ENCODE measurements at regions not wholly inside any gene's neighbourhood (a gene's known extent, or its start where the extent isn't known, plus 50 kb on each side); places are given as distances from the start of the nearest gene placed in this dataset.
"Not testable (repeated sequence)": the region's sequence is repeated elsewhere in the genome, so short reads cannot be mapped to it uniquely, and the experiment has no call there.

DNA sequence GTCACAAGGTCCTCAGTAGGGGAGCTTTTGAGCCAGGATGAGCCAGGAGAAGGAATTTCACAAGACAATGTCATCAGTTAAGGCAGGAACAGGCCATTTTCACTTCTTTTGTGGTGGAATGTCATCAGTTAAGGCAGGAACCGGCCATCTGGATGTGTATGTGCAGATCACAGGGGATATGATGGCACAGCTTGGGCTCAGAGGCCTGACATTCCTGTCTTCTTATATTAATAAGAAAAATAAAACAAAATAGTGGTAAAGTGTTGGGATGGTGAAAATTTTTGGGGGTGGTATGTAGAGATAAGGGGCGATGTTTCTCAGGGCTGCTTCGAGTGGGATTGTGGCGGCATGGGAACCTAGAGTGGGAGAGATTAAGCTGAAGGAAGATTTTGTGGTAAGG lies 484.5 kb upstream of the SLITRK5 start:
- H3K4me1 Mint-ChIP-seq (ENCODE audit: low read depth); intact Hi-C loops (cut with micrococcal nuclease); POLR2A ChIA-PET; CTCF ChIA-PET; H3K4me3 Mint-ChIP-seq; H3K36me3 Mint-ChIP-seq; DNase-seq; H3K27me3 Mint-ChIP-seq; H3K27ac Mint-ChIP-seq: not testable (repeated sequence)
- peaks cover 13% of the 10 kb centered on the region for H3K9me3 Mint-ChIP-seq

DNA sequence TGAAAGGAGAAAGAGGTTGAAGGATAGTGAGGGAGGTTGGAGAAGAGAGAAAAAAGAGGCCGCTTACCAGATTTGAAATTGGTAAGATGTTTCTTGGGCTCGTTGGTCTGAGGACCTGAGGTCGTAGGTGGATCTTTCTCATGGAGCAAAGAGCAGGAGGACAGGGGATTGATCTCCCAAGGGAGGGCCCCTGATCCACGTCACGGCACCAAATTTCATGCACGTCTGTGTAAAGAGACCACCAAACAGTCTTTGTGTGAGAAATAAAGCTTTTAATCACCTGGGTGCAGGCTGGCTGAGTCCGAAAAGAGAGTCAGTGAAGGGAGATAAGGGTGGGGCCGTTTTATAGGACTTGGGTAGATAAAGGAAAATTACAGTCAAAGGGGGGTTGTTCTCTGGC lies 479.7 kb upstream of the SLITRK5 start:
- H3K36me3 Mint-ChIP-seq; intact Hi-C loops (cut with micrococcal nuclease); CTCF ChIA-PET; H3K4me3 Mint-ChIP-seq; DNase-seq; POLR2A ChIA-PET; H3K4me1 Mint-ChIP-seq (ENCODE audit: low read depth); H3K27me3 Mint-ChIP-seq; H3K27ac Mint-ChIP-seq: not testable (repeated sequence)
- peaks cover 12% of the 10 kb centered on the region for H3K9me3 Mint-ChIP-seq

DNA sequence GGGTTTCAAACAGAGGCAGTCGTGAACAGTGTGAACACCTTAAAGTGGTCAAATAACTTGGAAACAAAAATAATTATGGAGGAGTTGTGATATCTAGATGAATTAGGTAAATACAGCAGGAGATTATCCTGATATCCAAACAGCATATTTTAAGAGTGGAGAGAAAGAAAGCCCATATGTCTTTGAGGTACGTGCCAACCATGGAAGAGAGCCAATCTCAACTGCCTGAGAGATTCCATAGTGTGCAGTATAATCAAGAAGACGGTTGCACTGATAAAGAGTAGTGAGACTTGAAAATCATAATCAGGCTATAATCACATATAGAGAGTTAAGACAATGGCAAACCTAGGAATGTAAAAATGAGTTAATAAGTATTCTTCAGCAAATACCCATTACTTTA lies 472.8 kb upstream of the SLITRK5 start:
- CTCF ChIA-PET, result no interaction called here
- DNase-seq, result no peak
- H3K4me1 Mint-ChIP-seq (ENCODE audit: low read depth), result no peaks in the 10 kb centered on the region
- no peak overlapping the region for H3K4me3 Mint-ChIP-seq
- intact Hi-C loops (cut with micrococcal nuclease), result no loop called here
- no peak overlapping the region for H3K27ac Mint-ChIP-seq
- H3K27me3 Mint-ChIP-seq, result no peaks in the 10 kb centered on the region
- H3K9me3 Mint-ChIP-seq, result peaks cover 1% of the 10 kb centered on the region
- POLR2A ChIA-PET, result no interaction called here
- H3K36me3 Mint-ChIP-seq, result no peaks in the 10 kb centered on the region

DNA sequence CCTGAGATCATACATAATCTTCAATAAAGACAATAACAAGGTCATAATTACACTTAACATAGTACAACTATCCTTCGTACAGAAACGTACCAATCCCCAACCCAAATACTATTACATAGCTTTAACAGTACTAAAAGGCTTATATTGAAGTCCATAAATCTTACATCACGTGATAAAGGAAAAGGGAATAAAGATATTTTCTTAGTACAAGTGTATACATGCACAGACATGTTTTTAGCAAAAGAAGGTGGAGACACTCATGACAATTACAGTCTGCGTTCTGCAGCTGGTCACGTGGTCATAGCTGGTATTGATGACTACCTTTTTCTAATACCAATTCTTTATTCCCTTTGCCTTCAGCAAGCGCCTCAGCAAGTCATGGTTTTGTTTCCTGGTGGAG lies 464.5 kb upstream of the SLITRK5 start:
- Mint-ChIP-seq H3K9me3 (peaks cover 8% of the 10 kb centered on the region), H3K4me3 (no peak overlapping the region), H3K27ac (no peak overlapping the region), H3K4me1 (ENCODE audit: low read depth) (no peaks in the 10 kb centered on the region), H3K27me3 (no peaks in the 10 kb centered on the region), H3K36me3 (no peaks in the 10 kb centered on the region)
- ChIA-PET POLR2A (no interaction called here), CTCF (no interaction called here)
- DNase-seq, result no peak
- intact Hi-C loops (cut with micrococcal nuclease), result no loop called here

DNA sequence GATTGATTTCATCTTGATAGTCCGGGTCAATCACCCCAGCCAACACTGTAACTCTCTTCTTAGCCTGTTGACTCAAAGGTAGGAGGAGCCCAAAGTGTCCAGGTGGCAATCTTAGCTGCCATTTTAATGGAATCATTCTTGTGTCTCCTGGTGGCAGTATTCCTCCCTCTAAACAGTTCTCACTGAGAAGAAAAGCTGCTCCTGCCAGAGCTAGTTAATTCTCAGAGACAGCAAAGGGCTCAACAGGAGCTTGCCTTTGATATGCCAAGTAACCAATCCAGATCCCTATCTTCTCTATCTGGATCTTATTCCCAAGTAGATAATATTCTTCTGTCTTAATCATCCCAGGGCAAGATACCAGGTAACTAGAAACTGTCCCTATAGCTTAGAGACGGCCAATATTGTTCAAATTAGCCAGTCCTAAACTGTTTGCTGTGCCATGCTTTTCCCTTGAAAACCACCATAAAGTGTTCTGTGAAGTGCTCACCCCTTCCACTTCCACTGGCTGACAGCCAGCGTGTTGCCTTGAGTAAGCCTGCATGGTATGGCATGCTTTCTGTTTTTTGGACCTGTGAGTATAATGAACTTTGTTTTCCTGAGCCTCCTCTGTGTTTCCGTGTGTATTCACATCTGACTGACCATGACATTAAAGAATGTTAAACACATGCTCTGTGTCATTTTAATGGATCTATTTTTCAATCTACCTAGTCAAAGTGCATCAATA lies 463.7 kb upstream of the SLITRK5 start:
- Mint-ChIP-seq H3K36me3 (no peaks in the 10 kb centered on the region), H3K4me3 (no peak overlapping the region), H3K27me3 (no peaks in the 10 kb centered on the region), H3K9me3 (peaks cover 9% of the 10 kb centered on the region), H3K27ac (no peak overlapping the region), H3K4me1 (ENCODE audit: low read depth) (no peaks in the 10 kb centered on the region)
- CTCF ChIA-PET, result no interaction called here
- DNase-seq, result no peak
- intact Hi-C loops (cut with micrococcal nuclease), result no loop called here
- POLR2A ChIA-PET, result no interaction called here

DNA sequence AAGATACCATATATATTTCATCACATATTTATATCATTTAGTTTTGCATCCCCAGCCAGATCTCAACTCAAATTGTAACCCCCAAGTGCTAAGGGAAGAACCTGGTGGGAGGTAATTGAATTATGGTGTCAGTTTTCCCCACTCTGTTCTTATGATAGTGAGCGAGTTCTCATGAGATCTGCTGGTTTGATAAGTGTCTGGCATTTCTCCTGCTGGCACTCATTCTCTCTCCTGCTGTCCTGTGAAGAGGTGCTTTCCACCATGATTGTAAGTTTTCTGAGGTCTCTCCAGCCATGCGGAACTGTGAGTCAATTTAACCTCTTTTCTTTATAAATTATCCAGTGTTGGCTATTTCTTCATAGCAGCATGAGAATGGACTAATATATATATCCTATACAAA lies 462.5 kb upstream of the SLITRK5 start:
- intact Hi-C loops (cut with micrococcal nuclease), result no loop called here
- Mint-ChIP-seq H3K36me3 (no peaks in the 10 kb centered on the region), H3K4me1 (ENCODE audit: low read depth) (no peaks in the 10 kb centered on the region), H3K9me3 (peaks cover 9% of the 10 kb centered on the region), H3K27ac (no peak overlapping the region), H3K4me3 (no peak overlapping the region), H3K27me3 (no peaks in the 10 kb centered on the region)
- no peak for DNase-seq
- POLR2A ChIA-PET, result no interaction called here
- CTCF ChIA-PET, result no interaction called here

DNA sequence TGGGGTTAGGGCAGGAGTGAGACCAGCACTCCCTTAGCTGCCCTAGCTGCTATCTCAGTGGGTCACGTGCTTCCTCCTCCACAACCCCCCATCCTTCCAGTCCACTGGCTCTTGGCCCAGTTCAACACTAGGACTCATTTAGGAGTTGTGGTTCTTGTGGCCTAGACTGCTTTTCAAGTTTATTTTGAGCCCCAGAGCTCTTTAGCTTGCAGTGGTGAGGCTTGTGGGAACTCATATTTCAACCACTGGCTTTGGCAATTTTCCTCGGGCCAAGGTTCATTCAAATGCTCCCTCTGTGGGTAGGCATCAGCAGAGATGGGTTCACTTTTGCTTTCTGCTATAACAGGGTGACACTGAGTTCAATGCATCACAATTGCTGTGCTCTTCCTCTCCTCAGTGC lies 436.2 kb upstream of the SLITRK5 start:
- intact Hi-C loops (cut with micrococcal nuclease), result no loop called here
- peaks cover 3% of the 10 kb centered on the region for H3K36me3 Mint-ChIP-seq
- no peak overlapping the region for H3K27ac Mint-ChIP-seq
- H3K9me3 Mint-ChIP-seq, result peaks cover 11% of the 10 kb centered on the region
- no peak for DNase-seq
- POLR2A ChIA-PET, result no interaction called here
- no peaks in the 10 kb centered on the region for H3K27me3 Mint-ChIP-seq
- no peak overlapping the region for H3K4me3 Mint-ChIP-seq
- CTCF ChIA-PET, result no interaction called here
- no peaks in the 10 kb centered on the region for H3K4me1 Mint-ChIP-seq (ENCODE audit: low read depth)

DNA sequence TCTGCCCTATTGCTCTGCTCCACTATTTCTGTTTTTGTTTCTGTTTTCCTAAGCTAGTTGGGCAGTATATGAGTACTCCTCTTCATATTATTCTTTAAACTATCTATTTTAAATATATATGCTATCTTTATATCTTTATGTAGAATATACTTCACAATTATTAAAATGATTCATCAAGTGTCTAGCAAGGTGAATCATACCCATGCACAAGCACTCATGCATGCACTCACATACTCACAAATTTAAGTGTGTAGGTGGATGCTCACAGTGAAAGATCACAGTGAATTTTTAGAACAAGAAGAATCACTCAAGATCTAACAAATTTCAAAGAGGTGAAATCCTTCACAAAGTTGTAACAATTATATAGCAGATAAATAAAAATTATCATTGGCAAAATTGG lies 435.6 kb upstream of the SLITRK5 start:
- POLR2A ChIA-PET, result no interaction called here
- CTCF ChIA-PET, result no interaction called here
- DNase-seq, result no peak
- H3K9me3 Mint-ChIP-seq, result peaks cover 10% of the 10 kb centered on the region
- peaks cover 3% of the 10 kb centered on the region for H3K36me3 Mint-ChIP-seq
- intact Hi-C loops (cut with micrococcal nuclease), result no loop called here
- no peaks in the 10 kb centered on the region for H3K27me3 Mint-ChIP-seq
- no peak overlapping the region for H3K27ac Mint-ChIP-seq
- H3K4me1 Mint-ChIP-seq (ENCODE audit: low read depth), result no peaks in the 10 kb centered on the region
- no peak overlapping the region for H3K4me3 Mint-ChIP-seq

DNA sequence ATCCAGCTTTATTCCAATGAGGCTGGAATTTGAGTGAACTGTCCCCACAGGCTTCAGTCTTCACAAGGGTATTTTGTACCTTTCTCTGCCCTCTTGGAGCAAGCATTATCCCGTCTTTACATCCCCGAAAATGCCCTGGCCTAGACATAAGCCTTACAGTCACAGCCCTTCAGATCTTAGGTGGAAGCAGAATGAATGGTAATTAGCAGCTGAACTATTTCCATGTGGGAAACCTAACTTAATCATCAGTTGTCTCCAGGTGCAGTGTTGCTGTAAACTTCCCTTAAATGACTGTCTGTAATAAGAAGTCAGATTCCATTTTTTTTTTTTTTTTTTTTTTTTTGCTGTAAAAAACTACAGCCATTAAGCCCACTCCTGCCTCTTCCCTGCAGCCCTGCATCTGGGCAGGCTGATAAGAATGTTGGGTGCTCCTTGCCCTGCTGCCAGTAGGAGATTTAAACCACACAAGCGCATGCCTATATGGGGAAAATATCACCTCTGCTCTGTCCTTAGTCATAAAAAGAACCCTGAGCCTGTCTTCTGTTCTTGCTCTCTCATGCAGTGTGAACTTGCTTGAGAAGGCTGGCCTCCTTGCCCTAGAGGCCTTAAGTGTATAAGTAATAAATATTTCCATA lies 426.8 kb upstream of the SLITRK5 start:
- no peaks in the 10 kb centered on the region for H3K27me3 Mint-ChIP-seq
- no peak overlapping the region for H3K27ac Mint-ChIP-seq
- intact Hi-C loops (cut with micrococcal nuclease), result no loop called here
- CTCF ChIA-PET, result no interaction called here
- H3K4me1 Mint-ChIP-seq (ENCODE audit: low read depth), result no peaks in the 10 kb centered on the region
- peaks cover 8% of the 10 kb centered on the region for H3K9me3 Mint-ChIP-seq
- no peak for DNase-seq
- POLR2A ChIA-PET, result no interaction called here
- no peak overlapping the region for H3K4me3 Mint-ChIP-seq
- H3K36me3 Mint-ChIP-seq, result no peaks in the 10 kb centered on the region

DNA sequence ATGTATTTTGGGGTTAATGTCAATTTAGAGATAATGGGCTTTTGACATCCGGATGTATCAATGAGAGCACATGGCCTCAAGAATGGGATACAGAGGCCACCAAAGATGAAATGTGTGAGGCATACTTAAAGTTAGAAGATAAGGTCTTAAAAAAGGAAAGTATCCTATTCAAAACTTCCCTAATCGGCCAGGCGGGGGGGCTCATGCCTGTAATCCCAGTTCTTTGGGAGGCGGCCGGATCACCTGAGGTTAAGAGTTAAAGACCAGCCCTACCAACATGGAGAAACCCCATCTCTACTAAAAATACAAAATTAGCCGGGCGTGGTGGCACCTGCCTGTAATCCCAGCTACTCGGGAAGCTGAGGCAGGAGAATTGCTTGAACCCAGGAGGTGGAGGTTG lies 421.3 kb upstream of the SLITRK5 start:
- intact Hi-C loops (cut with micrococcal nuclease); H3K4me3 Mint-ChIP-seq; H3K27ac Mint-ChIP-seq; CTCF ChIA-PET; POLR2A ChIA-PET; H3K36me3 Mint-ChIP-seq; H3K27me3 Mint-ChIP-seq; H3K9me3 Mint-ChIP-seq; DNase-seq; H3K4me1 Mint-ChIP-seq (ENCODE audit: low read depth): not testable (repeated sequence)

DNA sequence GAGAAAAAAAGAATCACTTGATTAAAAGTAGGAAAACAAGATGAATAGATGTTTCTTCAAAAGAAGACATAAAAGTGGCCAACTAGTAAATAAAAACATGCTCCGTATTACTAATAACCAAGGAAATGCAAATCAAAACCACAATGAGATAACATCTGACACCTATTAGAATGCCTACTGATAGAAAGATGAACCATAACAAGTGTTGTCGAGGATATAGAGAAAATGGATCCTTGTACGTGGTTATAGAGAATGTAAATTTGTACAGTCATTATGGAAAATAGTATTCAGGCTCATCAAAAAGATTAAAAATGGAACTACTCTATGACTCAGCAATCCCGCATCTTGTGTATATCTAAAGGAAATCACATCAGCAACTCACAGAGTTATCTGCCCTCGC lies 415.8 kb upstream of the SLITRK5 start:
- Mint-ChIP-seq H3K9me3 (peaks cover 10% of the 10 kb centered on the region), H3K27me3 (no peaks in the 10 kb centered on the region), H3K36me3 (no peaks in the 10 kb centered on the region), H3K4me3 (no peak overlapping the region), H3K27ac (no peak overlapping the region), H3K4me1 (ENCODE audit: low read depth) (no peaks in the 10 kb centered on the region)
- DNase-seq, result no peak
- ChIA-PET POLR2A (no interaction called here), CTCF (no interaction called here)
- intact Hi-C loops (cut with micrococcal nuclease), result no loop called here

DNA sequence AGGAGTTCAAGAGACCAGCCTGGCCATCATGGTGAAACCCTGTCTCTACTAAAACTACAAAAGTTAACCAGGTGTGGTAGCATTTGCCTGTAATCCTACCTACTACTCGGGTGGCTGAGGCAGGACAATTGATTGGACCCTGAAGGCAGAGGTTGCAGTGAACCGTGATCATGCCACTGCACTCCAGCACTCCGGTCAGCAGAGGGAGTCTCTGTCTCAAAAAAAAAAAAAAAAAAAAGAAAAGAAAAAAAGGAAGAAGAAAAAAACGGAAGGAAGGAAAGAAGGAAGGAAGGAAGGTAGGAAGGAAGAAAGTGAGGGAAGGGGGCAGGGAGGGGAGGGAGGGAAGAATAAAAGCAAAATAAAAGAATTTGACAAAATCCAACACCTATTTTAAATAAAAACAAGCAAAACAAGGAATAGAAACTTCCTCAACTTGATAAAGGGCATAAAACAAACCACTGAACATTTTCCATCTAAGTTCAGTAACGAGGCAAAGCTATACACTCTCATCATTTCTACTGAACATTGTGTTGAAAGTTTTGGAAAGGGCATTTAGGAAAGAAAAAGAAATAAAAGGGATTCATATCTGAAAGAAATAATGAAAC lies 411.6 kb upstream of the SLITRK5 start:
- no peaks in the 10 kb centered on the region for H3K27me3 Mint-ChIP-seq
- no peaks in the 10 kb centered on the region for H3K36me3 Mint-ChIP-seq
- CTCF ChIA-PET, result no interaction called here
- intact Hi-C loops (cut with micrococcal nuclease), result no loop called here
- no peaks in the 10 kb centered on the region for H3K4me1 Mint-ChIP-seq (ENCODE audit: low read depth)
- no peak for DNase-seq
- peaks cover 10% of the 10 kb centered on the region for H3K9me3 Mint-ChIP-seq
- POLR2A ChIA-PET, result no interaction called here
- H3K27ac Mint-ChIP-seq, result no peak overlapping the region
- no peak overlapping the region for H3K4me3 Mint-ChIP-seq

DNA sequence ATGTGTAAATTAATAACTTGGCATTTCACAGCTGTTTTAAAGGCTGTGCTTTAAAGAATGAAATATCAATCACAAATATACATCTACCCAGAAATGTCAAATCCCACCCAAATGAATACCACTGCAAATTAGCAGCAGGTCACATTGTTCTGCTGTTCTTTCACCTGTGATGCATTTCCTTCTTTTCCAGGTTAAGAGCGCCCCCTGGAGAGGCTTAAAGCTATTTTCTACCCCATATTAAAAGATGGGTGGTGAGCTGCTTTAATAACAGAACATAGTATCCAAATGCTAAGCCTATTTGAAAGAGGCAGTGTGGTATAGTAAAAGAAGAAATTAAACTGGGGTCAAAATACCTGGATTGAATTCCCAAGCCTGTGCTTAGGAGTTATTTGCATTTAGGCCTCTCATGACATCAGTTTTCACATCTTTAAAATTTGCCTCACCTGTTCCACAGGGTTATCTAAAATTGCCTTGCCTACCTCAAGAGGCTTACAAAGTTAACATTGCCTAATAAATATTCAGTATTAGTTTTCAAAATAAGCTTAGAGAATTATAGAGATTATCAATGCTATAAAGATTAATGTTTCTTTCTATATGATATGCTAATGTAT lies 396.9 kb upstream of the SLITRK5 start:
- Mint-ChIP-seq H3K27ac (no peak overlapping the region), H3K27me3 (no peaks in the 10 kb centered on the region), H3K9me3 (peaks cover 2% of the 10 kb centered on the region), H3K4me1 (ENCODE audit: low read depth) (no peaks in the 10 kb centered on the region), H3K4me3 (no peak overlapping the region), H3K36me3 (no peaks in the 10 kb centered on the region)
- intact Hi-C loops (cut with micrococcal nuclease), result no loop called here
- CTCF ChIA-PET, result interaction anchor here (0.6 to 1.8 kb wide), 4 partner anchors 23 to 560 kb away, joined by 3 to 7 read pairs (median 4); no protein-coding TSS in a partner anchor
- DNase-seq, result no peak
- POLR2A ChIA-PET, result no interaction called here

Data from activated CD4-positive, alpha-beta memory T cell treated with anti-CD3 and anti-CD28 coated beads for 36 hours (primary cell).